ENCODE measurements at regions not wholly inside any gene's neighbourhood (a gene's known extent, or its start where the extent isn't known, plus 50 kb on each side); places are given as distances from the start of the nearest gene placed in this dataset.

- Histone ChIP-seq H3K36me3 (peaks cover 0 to 7% of the 10 kb centered on the region in 2 donors), H3K4me1 (peaks cover 13% of the 10 kb centered on the region), H3K9me3 (no peaks in the 10 kb centered on the region), H3K4me3 (no peak overlapping the region), H3K27ac (no peak overlapping the region), H3K27me3 (no peaks in the 10 kb centered on the region)
- intact Hi-C loops (cut with DNase I), result no loop called here
- TF ChIP-seq CTCF (IDR thresholded peaks at IDR 0.05) (no peak), POLR2A (IDR thresholded peaks at IDR 0.05) (no peak), POLR2AphosphoS5 (IDR thresholded peaks at IDR 0.05; ENCODE audit: insufficient read depth in 1 of 2, low read depth in 1 of 2) (no peak)
- no peak for DNase-seq (ENCODE audit: extremely low spot score in 2 of 2)
Observed at GRCh38 chr1:232484856-232485255, 145.1 kb downstream of the SIPA1L2 start.

DNA sequence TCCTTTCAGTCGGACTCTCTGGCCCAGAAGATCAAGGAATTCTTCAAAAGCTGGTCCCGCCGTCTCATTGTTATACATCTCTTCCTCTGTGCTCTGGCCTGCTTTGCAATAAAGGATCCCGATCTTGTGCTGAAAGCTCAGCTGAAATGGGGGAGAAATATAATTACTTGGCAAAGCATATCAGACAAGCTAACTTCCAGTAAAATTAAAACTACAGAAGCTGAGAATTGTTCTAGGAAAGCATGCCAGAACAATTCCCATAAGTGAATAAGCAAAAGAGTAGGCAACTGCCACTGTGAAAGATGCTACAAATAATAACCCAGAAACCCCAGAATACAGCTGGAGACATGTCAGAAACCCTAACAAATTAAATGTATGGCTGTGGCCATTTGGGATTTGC lies 146.1 kb downstream of the SIPA1L2 start:
- Histone ChIP-seq H3K27ac (no peak overlapping the region), H3K4me3 (no peak overlapping the region), H3K36me3 (peaks cover 0 to 7% of the 10 kb centered on the region in 2 donors), H3K27me3 (no peaks in the 10 kb centered on the region), H3K4me1 (peaks cover 13% of the 10 kb centered on the region), H3K9me3 (no peaks in the 10 kb centered on the region)
- TF ChIP-seq POLR2AphosphoS5 (IDR thresholded peaks at IDR 0.05; ENCODE audit: insufficient read depth in 1 of 2, low read depth in 1 of 2), result no peak
- TF ChIP-seq CTCF (IDR thresholded peaks at IDR 0.05), result no peak
- no peak for TF ChIP-seq POLR2A (IDR thresholded peaks at IDR 0.05)
- no peak for DNase-seq (ENCODE audit: extremely low spot score in 2 of 2)
- intact Hi-C loops (cut with DNase I), result no loop called here

GRCh38 chr1:232481091-232481490 lies 148.8 kb downstream of the SIPA1L2 start:
- no peak for DNase-seq (ENCODE audit: extremely low spot score in 2 of 2)
- Histone ChIP-seq H3K36me3 (peaks cover 0 to 7% of the 10 kb centered on the region in 2 donors), H3K4me1 (peaks cover 11% of the 10 kb centered on the region), H3K27ac (no peak overlapping the region), H3K27me3 (no peaks in the 10 kb centered on the region), H3K4me3 (no peak overlapping the region), H3K9me3 (no peaks in the 10 kb centered on the region)
- TF ChIP-seq POLR2A (IDR thresholded peaks at IDR 0.05), result no peak
- TF ChIP-seq CTCF (IDR thresholded peaks at IDR 0.05), result no peak
- no peak for TF ChIP-seq POLR2AphosphoS5 (IDR thresholded peaks at IDR 0.05; ENCODE audit: insufficient read depth in 1 of 2, low read depth in 1 of 2)
- intact Hi-C loops (cut with DNase I), result no loop called here

DNA sequence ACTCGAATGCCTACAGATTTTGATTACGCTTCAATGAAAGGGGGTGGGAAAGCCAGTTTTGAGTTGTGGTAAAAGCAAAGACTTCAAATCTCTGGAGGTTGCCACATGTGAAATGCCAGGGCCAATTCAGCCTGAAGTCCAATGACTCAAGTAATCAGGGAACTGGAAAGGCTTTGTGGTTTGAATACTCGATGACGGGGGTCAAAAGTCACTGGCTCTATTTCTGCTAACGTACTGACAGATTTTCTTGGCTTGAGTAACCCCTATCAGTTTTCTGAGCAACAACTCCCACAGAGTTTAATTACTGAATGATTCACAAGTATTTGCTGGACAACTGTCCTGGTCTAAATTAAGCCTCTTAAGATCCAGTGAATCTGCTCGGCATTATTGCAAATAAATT lies 152.2 kb downstream of the SIPA1L2 start:
- TF ChIP-seq POLR2A (IDR thresholded peaks at IDR 0.05), result no peak
- TF ChIP-seq POLR2AphosphoS5 (IDR thresholded peaks at IDR 0.05; ENCODE audit: insufficient read depth in 1 of 2, low read depth in 1 of 2), result no peak
- TF ChIP-seq CTCF (IDR thresholded peaks at IDR 0.05), result no peak
- no peak for DNase-seq (ENCODE audit: extremely low spot score in 2 of 2)
- Histone ChIP-seq H3K4me1 (peaks cover 23% of the 10 kb centered on the region), H3K36me3 (peaks cover 0 to 4% of the 10 kb centered on the region in 2 donors), H3K4me3 (no peak overlapping the region), H3K27me3 (no peaks in the 10 kb centered on the region), H3K9me3 (no peaks in the 10 kb centered on the region), H3K27ac (no peak overlapping the region)
- intact Hi-C loops (cut with DNase I), result no loop called here

DNA sequence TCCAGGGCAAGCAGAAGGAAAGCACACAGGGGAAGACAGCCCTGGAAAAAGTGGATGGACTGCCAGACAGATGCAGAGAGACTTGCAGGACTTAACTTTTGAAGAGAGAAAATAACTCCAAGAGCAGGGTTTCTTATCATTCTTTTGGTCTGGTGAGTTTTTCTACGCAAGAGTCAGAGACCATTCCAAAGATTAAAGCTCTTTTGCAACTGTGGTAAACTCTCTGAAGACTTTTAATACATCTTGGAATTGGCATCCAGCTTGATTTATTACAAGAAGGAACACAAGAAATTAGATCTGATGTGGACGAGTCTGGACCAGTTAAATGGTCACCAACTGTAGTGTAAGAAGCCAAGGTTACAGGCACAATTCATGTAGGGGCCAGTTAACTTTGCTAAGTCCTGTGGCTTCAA lies 153.4 kb downstream of the SIPA1L2 start:
- Histone ChIP-seq H3K36me3 (no peaks in the 10 kb centered on the region), H3K9me3 (no peaks in the 10 kb centered on the region), H3K27ac (no peak overlapping the region), H3K4me3 (no peak overlapping the region), H3K27me3 (no peaks in the 10 kb centered on the region), H3K4me1 (peaks cover 25% of the 10 kb centered on the region)
- intact Hi-C loops (cut with DNase I), result no loop called here
- no peak for TF ChIP-seq POLR2AphosphoS5 (IDR thresholded peaks at IDR 0.05; ENCODE audit: insufficient read depth in 1 of 2, low read depth in 1 of 2)
- TF ChIP-seq POLR2A (IDR thresholded peaks at IDR 0.05), result no peak
- no peak for TF ChIP-seq CTCF (IDR thresholded peaks at IDR 0.05)
- DNase-seq (ENCODE audit: extremely low spot score in 2 of 2), result no peak

Measured in vagina (tissue), 2 donors.